H9 (cell line): ENCODE measurements at regions not wholly inside any gene's neighbourhood (a gene's known extent, or its start where the extent isn't known, plus 50 kb on each side); places are given as distances from the start of the nearest gene placed in this dataset.

ENCODE experiments used
- DNase-seq: peaks from one replicate; pipeline ENCODE4 v3.0.0-alpha.2; 2017
- H2AFZ ChIP-seq: one replicate; pipeline ENCODE4 v1.6.1; 2013; ENCODE audit warnings: mild to moderate bottlenecking, low read length, control low read depth, moderate library complexity
- H2AK5ac ChIP-seq: 2 replicates; pipeline ENCODE4 v1.6.1; 2013; ENCODE audit warnings: low read length, control low read depth, mixed read lengths; ENCODE audit not compliant: insufficient read length
- H2BK120ac ChIP-seq: one replicate; pipeline ENCODE4 v1.6.1; 2013; ENCODE audit warnings: low read depth, mild to moderate bottlenecking, low read length, control low read depth, inconsistent platforms; ENCODE audit not compliant: poor library complexity, severe bottlenecking
- H2BK12ac ChIP-seq: 2 replicates; pipeline ENCODE4 v1.6.1; 2013; ENCODE audit warnings: low read length, control low read depth, mixed read lengths, low read depth; ENCODE audit not compliant: insufficient read length
- H2BK15ac ChIP-seq: 2 replicates; pipeline ENCODE4 v1.6.1; 2013; ENCODE audit warnings: low read depth, low read length, control low read depth
- H2BK20ac ChIP-seq: one replicate; pipeline ENCODE4 v1.6.1; 2013; ENCODE audit warnings: low read depth, mild to moderate bottlenecking, low read length, control low read depth, inconsistent platforms; ENCODE audit not compliant: poor library complexity, severe bottlenecking
- H2BK5ac ChIP-seq: 2 replicates; pipeline ENCODE4 v1.6.1; 2013; ENCODE audit warnings: low read length, control low read depth, mixed read lengths; ENCODE audit not compliant: insufficient read length
- H3K14ac ChIP-seq: 2 replicates; pipeline ENCODE4 v1.6.1; 2013; ENCODE audit warnings: low read length, control low read depth; ENCODE audit not compliant: insufficient read depth
- H3K18ac ChIP-seq: 2 replicates; pipeline ENCODE4 v1.6.1; 2013; ENCODE audit warnings: low read depth, mild to moderate bottlenecking, mixed read lengths, low read length, control low read depth; ENCODE audit not compliant: insufficient read length
- H3K23ac ChIP-seq: 2 replicates; pipeline ENCODE4 v1.6.1; 2013; ENCODE audit warnings: low read length, control low read depth, mixed read lengths, low read depth; ENCODE audit not compliant: insufficient read length
- H3K23me2 ChIP-seq: 2 replicates; pipeline ENCODE4 v1.6.1; 2013; ENCODE audit warnings: low read depth, mild to moderate bottlenecking, mixed read lengths, low read length, control low read depth; ENCODE audit not compliant: insufficient read length, poor library complexity, severe bottlenecking
- H3K27ac ChIP-seq: 2 replicates; pipeline ENCODE4 v1.5.1; 2013; ENCODE audit warnings: low read length, control low read depth, mixed read lengths, low read depth; ENCODE audit not compliant: insufficient read length
- H3K27me3 ChIP-seq: 2 replicates; pipeline ENCODE4 v1.6.1; 2013; ENCODE audit warnings: low read length, control low read depth, inconsistent platforms; ENCODE audit not compliant: insufficient read depth
- H3K4ac ChIP-seq: 2 replicates; pipeline ENCODE4 v1.6.1; 2013; ENCODE audit warnings: low read depth, mild to moderate bottlenecking, control low read depth, inconsistent platforms, low read length, moderate library complexity
- H3K4me1 ChIP-seq: 2 replicates; pipeline ENCODE4 v1.6.1; 2013; ENCODE audit warnings: low read length, control low read depth, inconsistent platforms; ENCODE audit not compliant: insufficient read depth
- H3K4me2 ChIP-seq: 2 replicates; pipeline ENCODE4 v1.6.1; 2013; ENCODE audit warnings: low read length, control low read depth, mixed read lengths; ENCODE audit not compliant: insufficient read length, insufficient read depth
- H3K56ac ChIP-seq: 2 replicates; pipeline ENCODE4 v1.6.1; 2013; ENCODE audit warnings: low read depth, mild to moderate bottlenecking, mixed read lengths, low read length, control low read depth; ENCODE audit not compliant: insufficient read length
- H3K79me1 ChIP-seq: 2 replicates; pipeline ENCODE4 v1.6.1; 2013; ENCODE audit warnings: low read depth, mild to moderate bottlenecking, moderate library complexity, low read length, control low read depth, inconsistent platforms; ENCODE audit not compliant: insufficient read depth, poor library complexity, severe bottlenecking
- H3K79me2 ChIP-seq: 2 replicates; pipeline ENCODE4 v1.6.1; 2013; ENCODE audit warnings: low read length, control low read depth, inconsistent platforms; ENCODE audit not compliant: insufficient read depth
- H3K9ac ChIP-seq: 2 replicates; pipeline ENCODE4 v1.6.1; 2013; ENCODE audit warnings: low read length, control low read depth, mixed read lengths; ENCODE audit not compliant: insufficient read length; ENCODE audit errors: extremely low read depth
- H3K9me3 ChIP-seq: one replicate; pipeline ENCODE4 v1.6.1; 2013; ENCODE audit warnings: low read depth, low read length, inconsistent platforms; ENCODE audit not compliant: control insufficient read depth
- H3T11ph ChIP-seq: one replicate; pipeline ENCODE4 v1.6.1; 2013; ENCODE audit warnings: mild to moderate bottlenecking, low read length, control low read depth, inconsistent platforms
- H4K20me1 ChIP-seq: one replicate; pipeline ENCODE4 v1.6.1; 2013; ENCODE audit not compliant: control insufficient read depth, insufficient read length, insufficient read depth
- H4K5ac ChIP-seq: 2 replicates; pipeline ENCODE4 v1.6.1; 2013; ENCODE audit warnings: low read depth, mild to moderate bottlenecking, mixed read lengths, low read length, control low read depth; ENCODE audit not compliant: insufficient read length
- H4K8ac ChIP-seq: replicated peaks from 2 replicates; pipeline ENCODE4 v1.6.1; 2013; ENCODE audit warnings: low read length, control low read depth, mixed read lengths, low read depth; ENCODE audit not compliant: insufficient read length
- H4K91ac ChIP-seq: 2 replicates; pipeline ENCODE4 v1.6.1; 2013; ENCODE audit warnings: low read depth, mild to moderate bottlenecking, moderate library complexity, mixed read lengths, low read length, control low read depth; ENCODE audit not compliant: insufficient read length
- H3K27ac Mint-ChIP-seq, 3 experiments: 2 replicates in 2 of 3; 3 replicates in 1 of 3; pipeline ENCODE4 v1.8.0; 2020 to 2021; ENCODE audit warnings: mixed read lengths in 3 of 3, mild to moderate bottlenecking in 1 of 3, moderate library complexity in 1 of 3
- H3K27me3 Mint-ChIP-seq: 2 replicates; pipeline ENCODE4 v1.8.0; 2021; ENCODE audit warnings: low read depth, mild to moderate bottlenecking, moderate library complexity, mixed read lengths
- H3K36me3 Mint-ChIP-seq, 3 experiments: 2 replicates in 2 of 3; 3 replicates in 1 of 3; pipeline ENCODE4 v1.8.0; 2020 to 2021; ENCODE audit warnings: low read depth in 3 of 3, mixed read lengths in 3 of 3; ENCODE audit not compliant: insufficient read depth in 1 of 3
- H3K4me1 Mint-ChIP-seq, 2 experiments: 2 replicates each; pipeline ENCODE4 v1.8.0; 2020; ENCODE audit warnings: mixed read lengths in 2 of 2
- H3K4me3 Mint-ChIP-seq, 2 experiments: 2 replicates in 1 of 2; 3 replicates in 1 of 2; pipeline ENCODE4 v1.8.0; 2020 to 2021; ENCODE audit warnings: mild to moderate bottlenecking in 2 of 2, mixed read lengths in 2 of 2, moderate library complexity in 1 of 2
- H3K9me3 Mint-ChIP-seq, 2 experiments: 2 replicates in 1 of 2; 3 replicates in 1 of 2; pipeline ENCODE4 v1.8.0; 2020; ENCODE audit warnings: mild to moderate bottlenecking in 2 of 2, mixed read lengths in 2 of 2, moderate library complexity in 1 of 2
- WGBS: extraction: QIAGEN DNeasy Blood & Tissue Kit; methylation state at CpG from one replicate; pipeline ENCODE4 v1.1.7; 2013; ENCODE audit warnings: missing lambda C conversion rate, low lambda C conversion rate, mixed read lengths; ENCODE audit not compliant: insufficient read length; ENCODE audit errors: extremely low coverage; 5-methylcytosine and 5-hydroxymethylcytosine counted together
- TF ChIP-seq, protein P1 (sequence below): fragments of 200-600 bp; sonication (generic); conservative IDR thresholded peaks from 3 replicates; pipeline ENCODE4 v1.8.0; 2021; ENCODE audit warnings: antibody characterized with exemption, mild to moderate bottlenecking

DNA sequence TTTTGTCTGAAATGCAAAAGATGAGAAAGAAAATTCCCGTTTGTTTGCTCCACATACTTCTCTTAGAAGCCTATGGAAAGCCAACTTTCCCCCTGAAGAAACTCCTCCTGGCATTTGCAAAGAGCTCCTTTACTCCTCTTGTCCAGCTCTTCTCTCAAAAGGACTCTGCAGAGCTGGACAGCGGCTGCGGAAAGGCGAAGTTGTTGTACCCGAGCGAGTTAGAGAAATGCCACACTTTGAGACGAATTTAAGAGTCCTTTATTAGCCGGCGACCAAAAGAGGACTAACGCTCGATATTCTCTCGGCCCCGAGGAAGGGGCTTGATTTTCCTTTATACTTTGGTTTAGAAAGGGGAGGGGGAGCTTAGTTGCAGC is 157.8 kb downstream of the TRIM27 start:
- peaks cover 74% of the 10 kb centered on the region for H3K27me3 ChIP-seq
- no peak overlapping the region for H3K23ac ChIP-seq
- H3K9me3 ChIP-seq = no peaks in the 10 kb centered on the region
- H2BK120ac ChIP-seq = no peak overlapping the region
- Mint-ChIP-seq H3K27ac (no peak overlapping the region; a peak in 1 of 7 replicates), H3K36me3 (no peaks in the 10 kb centered on the region), H3K27me3 (peaks cover 97% of the 10 kb centered on the region), H3K9me3 (peaks cover 0 to 11% of the 10 kb centered on the region in 2 experiments; a peak in 3 of 5 replicates), H3K4me3 (peak overlapping the region; percentile 48 to 74), H3K4me1 (peaks cover 51 to 54% of the 10 kb centered on the region in 2 experiments)
- no peak overlapping the region for H4K5ac ChIP-seq
- H3K79me1 ChIP-seq = no peaks in the 10 kb centered on the region
- no peak overlapping the region for H3T11ph ChIP-seq
- H3K27ac ChIP-seq = no peak overlapping the region
- no peaks in the 10 kb centered on the region for H3K79me2 ChIP-seq
- no peak overlapping the region for H3K14ac ChIP-seq
- no peaks in the 10 kb centered on the region; the same call in 1 of the 2 replicates for H3K4me1 ChIP-seq
- TF ChIP-seq, protein P1, sequence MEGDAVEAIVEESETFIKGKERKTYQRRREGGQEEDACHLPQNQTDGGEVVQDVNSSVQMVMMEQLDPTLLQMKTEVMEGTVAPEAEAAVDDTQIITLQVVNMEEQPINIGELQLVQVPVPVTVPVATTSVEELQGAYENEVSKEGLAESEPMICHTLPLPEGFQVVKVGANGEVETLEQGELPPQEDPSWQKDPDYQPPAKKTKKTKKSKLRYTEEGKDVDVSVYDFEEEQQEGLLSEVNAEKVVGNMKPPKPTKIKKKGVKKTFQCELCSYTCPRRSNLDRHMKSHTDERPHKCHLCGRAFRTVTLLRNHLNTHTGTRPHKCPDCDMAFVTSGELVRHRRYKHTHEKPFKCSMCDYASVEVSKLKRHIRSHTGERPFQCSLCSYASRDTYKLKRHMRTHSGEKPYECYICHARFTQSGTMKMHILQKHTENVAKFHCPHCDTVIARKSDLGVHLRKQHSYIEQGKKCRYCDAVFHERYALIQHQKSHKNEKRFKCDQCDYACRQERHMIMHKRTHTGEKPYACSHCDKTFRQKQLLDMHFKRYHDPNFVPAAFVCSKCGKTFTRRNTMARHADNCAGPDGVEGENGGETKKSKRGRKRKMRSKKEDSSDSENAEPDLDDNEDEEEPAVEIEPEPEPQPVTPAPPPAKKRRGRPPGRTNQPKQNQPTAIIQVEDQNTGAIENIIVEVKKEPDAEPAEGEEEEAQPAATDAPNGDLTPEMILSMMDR = no peak
- H3K4me2 ChIP-seq = peak overlapping the region; percentile 83
- H4K20me1 ChIP-seq = no peaks in the 10 kb centered on the region
- H2AK5ac ChIP-seq = no peak overlapping the region
- H2BK12ac ChIP-seq = no peak overlapping the region
- no peak overlapping the region for H2BK5ac ChIP-seq
- no CpG with 5 or more reads among the region's 13 CpGs for WGBS
- H3K56ac ChIP-seq = no peak overlapping the region
- DNase-seq = peak; percentile 42
- no peak overlapping the region for H3K9ac ChIP-seq
- H2BK20ac ChIP-seq = no peak overlapping the region
- H2BK15ac ChIP-seq = no peak overlapping the region
- no peaks in the 10 kb centered on the region for H3K23me2 ChIP-seq
- H4K91ac ChIP-seq = no peak overlapping the region
- no peak overlapping the region for H4K8ac ChIP-seq
- H3K18ac ChIP-seq = no peak overlapping the region
- H3K4ac ChIP-seq = no peak overlapping the region
- no peak overlapping the region for H2AFZ ChIP-seq
